Activated naive CD4-positive, alpha-beta T cell treated with anti-CD3 and anti-CD28 coated beads, Interleukin-2, amount 50 U/mL, for 72 hours (primary cell): ENCODE measurements at regions not wholly inside any gene's neighbourhood (a gene's known extent, or its start where the extent isn't known, plus 50 kb on each side); places are given as distances from the start of the nearest gene placed in this dataset.
"Not testable (repeated sequence)": the region's sequence is repeated elsewhere in the genome, so short reads cannot be mapped to it uniquely, and the experiment has no call there.

Experiments used
- ATAC-seq, 2 donors: fragments of 150-1000 bp; cut with Tn5 transposase; 2 replicates each; pipeline ENCODE4 v1.10.0; 2021; ENCODE audit warnings: mild to moderate bottlenecking in 2 of 2, moderate library complexity in 2 of 2
- DNase-seq, 2 donors: peaks; one replicate each; pipeline ENCODE4 v3.0.0; 2021 to 2022; ENCODE audit warnings: low spot score in 2 of 2
- H3K27ac Mint-ChIP-seq, 2 donors: one replicate each; pipeline ENCODE4 v1.8.0; 2022; ENCODE audit warnings: mild to moderate bottlenecking in 2 of 2, mixed read lengths in 2 of 2
- H3K36me3 Mint-ChIP-seq, 2 donors: one replicate each; pipeline ENCODE4 v1.8.0; 2022; ENCODE audit warnings: mixed read lengths in 2 of 2
- H3K9me3 Mint-ChIP-seq, 2 donors: one replicate each; pipeline ENCODE4 v1.8.0; 2022; ENCODE audit warnings: mixed read lengths in 2 of 2

DNA sequence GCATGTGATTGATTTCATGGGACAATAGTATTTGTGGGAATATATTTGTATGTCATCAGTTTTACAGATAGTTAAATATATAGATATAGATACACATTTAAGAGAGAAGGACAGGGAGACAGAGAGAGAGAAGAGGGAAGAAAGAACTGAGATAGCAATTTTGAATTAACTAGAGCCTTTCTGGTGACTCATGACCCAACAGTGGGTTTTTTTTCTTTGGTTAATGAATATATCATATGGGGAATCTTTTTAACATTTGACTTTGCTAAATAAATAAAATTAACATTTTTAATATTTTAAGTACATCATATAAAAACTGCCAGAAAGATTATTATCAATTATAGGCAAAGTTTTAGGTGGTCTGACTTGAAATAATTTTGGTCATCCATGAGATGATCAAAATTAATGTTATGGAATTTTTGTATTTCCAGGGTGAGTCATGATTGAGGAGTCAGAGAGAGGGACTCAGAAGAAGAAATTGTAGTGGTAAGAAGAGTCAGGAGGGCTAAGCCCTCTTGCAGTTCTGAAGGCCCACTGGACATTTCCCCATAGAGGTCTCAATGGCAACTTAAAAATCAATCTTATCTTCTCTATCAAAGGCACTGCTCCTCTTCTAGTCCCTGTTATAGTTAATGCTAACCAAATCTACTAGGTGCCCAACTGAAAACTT is 508.1 kb upstream of the MAP3K7 start:
- no peak for DNase-seq
- Mint-ChIP-seq H3K27ac (no peak overlapping the region), H3K9me3 (no peaks in the 10 kb centered on the region), H3K36me3 (no peaks in the 10 kb centered on the region)
- no peak for ATAC-seq

DNA sequence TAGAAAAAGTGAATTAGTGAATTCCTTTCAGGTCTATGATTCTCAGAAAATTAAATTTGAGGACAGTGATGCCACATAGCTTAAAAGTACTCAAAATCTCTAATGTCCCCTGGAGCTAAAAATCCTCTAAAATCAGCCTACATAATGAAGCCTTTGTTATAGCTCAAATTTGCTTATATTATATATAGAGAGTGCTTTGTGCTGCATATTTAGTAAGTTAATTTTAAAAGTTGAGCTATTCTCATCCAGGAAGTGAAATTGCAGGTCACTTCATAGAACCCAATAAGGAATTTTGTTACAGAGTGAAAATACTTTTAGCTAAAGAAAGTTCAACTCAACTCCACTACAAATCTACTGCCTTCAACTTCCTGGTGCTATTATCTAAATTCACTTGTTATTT is 507.5 kb upstream of the MAP3K7 start:
- Mint-ChIP-seq H3K9me3 (no peaks in the 10 kb centered on the region), H3K36me3 (no peaks in the 10 kb centered on the region), H3K27ac (no peak overlapping the region)
- ATAC-seq, result no peak
- DNase-seq, result no peak

DNA sequence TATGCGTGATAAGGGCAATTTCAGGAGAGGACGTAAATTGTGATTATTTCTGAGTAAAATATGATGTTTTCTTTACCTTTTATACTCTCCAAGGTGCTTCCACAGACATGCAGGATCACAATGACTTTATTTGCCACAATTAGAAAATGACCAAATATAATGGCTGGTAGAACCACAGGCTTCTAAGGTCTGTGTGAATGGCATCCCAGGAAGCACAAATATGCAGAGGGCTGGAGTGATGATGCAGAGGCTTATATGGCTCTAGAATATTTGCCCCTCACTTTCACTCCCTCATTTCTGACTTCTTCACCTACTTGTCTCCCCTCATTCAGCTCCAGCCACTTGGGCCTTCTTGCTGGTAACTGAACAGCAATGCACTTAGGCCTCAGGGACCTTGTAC is 502.1 kb upstream of the MAP3K7 start:
- ATAC-seq, result no peak
- Mint-ChIP-seq H3K36me3 (no peaks in the 10 kb centered on the region), H3K27ac (no peak overlapping the region), H3K9me3 (no peaks in the 10 kb centered on the region)
- DNase-seq, result no peak

DNA sequence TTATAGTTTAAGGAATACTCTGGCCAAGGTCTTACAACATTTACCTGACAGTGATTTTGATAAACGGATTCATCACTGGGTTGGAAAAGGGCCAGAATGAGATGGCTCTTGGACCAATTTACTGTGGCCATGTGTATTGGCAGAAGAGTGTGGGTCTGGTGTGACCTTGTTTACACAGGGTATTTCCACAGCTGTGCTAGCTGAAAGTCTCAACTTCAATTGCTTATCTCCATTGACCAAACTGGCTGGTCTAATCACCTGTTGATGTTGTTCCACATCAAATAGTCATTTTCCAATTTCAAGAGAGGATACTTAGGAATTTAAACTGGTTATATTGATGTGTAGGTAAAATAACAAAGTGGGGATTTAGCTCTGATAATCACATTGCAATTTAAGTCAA is 501.6 kb upstream of the MAP3K7 start:
- ATAC-seq (no peak), DNase-seq (no peak)
- H3K27ac Mint-ChIP-seq, result no peak overlapping the region
- H3K36me3 Mint-ChIP-seq, result no peaks in the 10 kb centered on the region
- no peaks in the 10 kb centered on the region for H3K9me3 Mint-ChIP-seq

DNA sequence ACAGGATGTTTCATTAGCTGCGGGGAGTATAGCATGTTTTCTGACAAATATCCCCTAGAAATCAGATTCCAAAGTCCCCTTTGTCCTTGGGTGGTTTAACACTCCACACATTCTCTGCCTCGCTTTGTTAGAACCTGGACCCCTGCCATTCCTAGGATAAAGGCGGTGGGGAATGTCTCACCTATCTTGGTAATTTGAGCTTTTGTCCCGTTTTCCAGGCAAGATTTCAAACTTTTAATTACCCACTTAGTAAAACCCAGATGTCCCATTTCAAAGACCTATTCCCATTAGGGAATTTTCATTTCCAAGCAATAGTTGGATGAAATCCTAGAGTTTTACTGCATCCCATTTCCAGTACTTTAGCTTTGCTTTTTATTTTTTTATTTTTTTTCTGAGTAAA is 501.0 kb upstream of the MAP3K7 start:
- ATAC-seq, result no peak
- H3K9me3 Mint-ChIP-seq, result no peaks in the 10 kb centered on the region
- no peak for DNase-seq
- no peaks in the 10 kb centered on the region for H3K36me3 Mint-ChIP-seq
- no peak overlapping the region for H3K27ac Mint-ChIP-seq

DNA sequence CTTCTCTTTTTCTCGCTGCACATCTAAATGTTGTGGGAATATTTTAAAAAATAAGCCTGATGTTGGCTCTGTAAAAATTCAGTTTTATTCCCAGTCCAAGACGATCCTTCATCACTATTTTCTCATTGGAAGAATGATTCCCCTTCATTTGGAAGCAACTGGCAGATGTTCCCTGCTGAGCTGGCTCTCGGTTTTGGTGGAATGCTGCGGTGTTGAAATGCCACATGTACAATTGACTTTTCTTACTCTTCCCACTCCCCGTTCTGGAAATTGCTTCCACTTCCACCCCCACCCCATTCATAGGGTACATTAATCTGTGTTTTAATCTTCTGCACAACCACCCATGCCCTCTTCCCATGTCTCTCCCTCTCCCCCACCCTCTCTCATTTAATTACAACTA is 496.3 kb upstream of the MAP3K7 start:
- Mint-ChIP-seq H3K9me3 (no peaks in the 10 kb centered on the region), H3K27ac (no peak overlapping the region), H3K36me3 (no peaks in the 10 kb centered on the region)
- DNase-seq (no peak), ATAC-seq (no peak)

DNA sequence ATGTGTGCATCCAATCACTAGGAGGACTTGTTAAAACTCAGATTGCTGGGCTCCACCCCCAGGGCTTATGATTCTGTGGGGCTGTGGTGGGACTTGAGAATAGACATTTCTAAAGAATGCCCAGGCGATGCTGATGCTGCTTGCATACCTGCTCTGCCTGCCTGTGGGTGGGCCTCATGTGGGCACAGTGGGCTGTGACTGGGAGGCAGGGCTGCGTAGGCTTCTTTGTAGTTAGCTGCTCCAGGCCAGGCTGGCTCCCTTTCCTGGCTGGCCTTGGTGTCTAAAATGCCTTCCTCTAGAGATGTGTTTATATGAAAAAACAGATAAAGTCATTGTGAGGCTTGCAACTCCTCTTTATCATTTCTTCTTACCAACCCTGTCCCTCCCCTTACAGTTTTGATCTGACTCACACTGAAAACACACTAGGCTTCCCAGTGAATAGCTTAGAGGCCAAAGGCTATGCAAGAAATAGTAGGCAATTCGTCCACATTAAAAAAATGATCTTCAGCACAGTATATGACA is 495.5 kb upstream of the MAP3K7 start:
- ATAC-seq (no peak), DNase-seq (no peak)
- Mint-ChIP-seq H3K9me3 (no peaks in the 10 kb centered on the region), H3K36me3 (no peaks in the 10 kb centered on the region), H3K27ac (no peak overlapping the region)

DNA sequence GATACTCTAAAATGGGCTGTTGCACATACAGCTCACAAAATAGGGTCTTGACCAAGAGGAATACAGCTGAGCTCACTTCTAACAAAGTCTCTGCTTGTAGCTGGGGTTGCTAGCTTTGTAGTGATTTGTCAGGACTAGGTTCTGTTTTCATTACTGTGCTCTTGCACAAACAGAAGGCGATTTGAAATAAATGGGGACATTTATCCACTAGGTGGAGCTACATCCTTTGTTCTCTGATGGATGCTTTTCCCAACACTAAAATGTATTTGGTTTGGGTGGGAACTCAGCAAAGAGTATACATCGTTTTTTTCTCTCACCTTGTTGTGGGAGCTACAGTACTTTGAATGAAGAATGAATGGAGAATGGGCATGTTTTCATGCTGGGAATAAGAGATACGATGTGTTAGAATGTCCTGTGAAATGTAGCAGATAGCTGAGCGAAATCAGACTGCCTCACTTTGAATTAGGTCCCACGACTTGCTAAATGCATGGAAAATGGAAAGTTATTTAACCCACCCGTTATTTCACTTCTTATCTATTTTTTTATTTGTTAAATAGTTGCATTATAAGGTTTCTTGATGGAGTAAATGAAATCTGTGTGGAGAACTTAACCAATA is 494.7 kb upstream of the MAP3K7 start:
- no peak for ATAC-seq
- DNase-seq, result no peak
- Mint-ChIP-seq H3K27ac (no peak overlapping the region), H3K9me3 (no peaks in the 10 kb centered on the region), H3K36me3 (no peaks in the 10 kb centered on the region)

DNA sequence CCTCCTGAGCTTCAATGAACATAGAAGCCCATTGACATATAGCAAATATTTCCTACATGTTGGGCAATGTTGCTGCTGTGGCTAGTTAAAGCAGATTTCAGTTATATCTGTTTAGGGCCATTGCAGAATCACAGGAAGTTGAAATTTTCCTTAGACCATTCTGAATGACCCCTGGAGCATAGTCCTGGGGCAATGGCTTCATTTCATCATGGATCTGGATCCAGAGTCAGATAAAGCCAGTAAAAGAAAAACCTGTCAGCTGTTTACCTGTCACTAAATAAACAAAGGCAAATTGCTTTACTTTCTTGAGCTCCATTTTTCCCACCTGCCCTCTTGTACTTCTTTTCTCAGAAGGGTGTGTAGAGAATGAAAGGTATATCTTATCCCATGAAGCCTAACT is 494.0 kb upstream of the MAP3K7 start:
- H3K27ac Mint-ChIP-seq, result no peak overlapping the region
- ATAC-seq, result no peak
- DNase-seq, result no peak
- H3K36me3 Mint-ChIP-seq, result no peaks in the 10 kb centered on the region
- no peaks in the 10 kb centered on the region for H3K9me3 Mint-ChIP-seq

DNA sequence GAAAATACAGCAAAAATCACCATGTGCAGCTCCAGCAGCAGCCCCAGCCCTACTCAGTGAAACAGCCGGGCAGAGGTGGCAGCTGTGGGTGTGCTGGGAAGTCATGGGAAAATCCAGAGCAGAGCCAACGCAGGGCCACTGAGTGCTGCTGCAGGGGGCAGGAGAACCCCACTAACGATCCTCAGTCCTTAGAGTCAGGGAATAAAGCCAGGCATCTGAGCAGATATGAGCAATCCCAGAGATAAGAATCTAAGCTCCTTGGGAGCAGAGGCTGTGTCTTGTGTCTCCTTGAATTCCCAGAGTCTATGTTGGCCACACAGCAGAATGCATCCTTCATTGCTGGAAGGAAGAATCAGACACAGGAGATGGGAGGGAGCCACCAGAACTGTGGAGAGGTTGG is 493.1 kb upstream of the MAP3K7 start:
- H3K36me3 Mint-ChIP-seq, result no peaks in the 10 kb centered on the region
- no peak overlapping the region for H3K27ac Mint-ChIP-seq
- ATAC-seq (no peak), DNase-seq (no peak)
- H3K9me3 Mint-ChIP-seq, result no peaks in the 10 kb centered on the region

DNA sequence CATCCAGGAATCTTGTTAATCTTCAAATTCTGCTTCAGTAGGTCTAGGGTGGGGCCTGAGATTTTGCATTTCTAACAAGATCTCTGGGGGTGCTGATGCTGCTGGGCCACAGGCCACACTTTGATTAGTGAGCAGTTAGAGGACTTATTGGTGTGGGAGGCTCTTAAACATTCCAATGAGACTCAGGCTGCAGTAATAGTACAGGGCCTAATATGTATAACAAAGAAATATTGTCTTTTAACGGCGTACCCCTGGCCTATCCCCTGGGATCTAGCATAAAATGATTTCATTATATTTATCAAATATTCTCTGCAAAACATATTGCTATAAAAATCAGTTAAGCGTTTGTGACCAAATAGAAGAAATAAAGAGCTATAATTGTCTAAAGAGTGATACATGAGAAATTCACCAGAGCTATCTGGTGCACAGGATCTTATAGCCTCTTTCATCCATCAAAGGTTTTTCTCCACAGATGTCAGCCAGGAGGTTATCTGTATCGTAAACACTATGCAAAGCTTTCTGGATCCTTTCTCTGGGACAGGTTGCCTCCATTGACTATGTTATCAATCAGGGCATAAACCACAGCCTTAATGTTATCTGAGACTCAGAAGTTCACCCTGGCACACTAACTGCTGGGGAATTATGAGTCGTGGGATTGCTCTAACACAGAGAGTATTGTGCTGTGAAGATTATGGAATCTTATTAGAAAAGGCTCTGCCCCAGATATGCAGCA is 488.5 kb upstream of the MAP3K7 start:
- no peak overlapping the region for H3K27ac Mint-ChIP-seq
- DNase-seq (no peak), ATAC-seq (no peak)
- H3K9me3 Mint-ChIP-seq, result no peaks in the 10 kb centered on the region
- H3K36me3 Mint-ChIP-seq, result no peaks in the 10 kb centered on the region

DNA sequence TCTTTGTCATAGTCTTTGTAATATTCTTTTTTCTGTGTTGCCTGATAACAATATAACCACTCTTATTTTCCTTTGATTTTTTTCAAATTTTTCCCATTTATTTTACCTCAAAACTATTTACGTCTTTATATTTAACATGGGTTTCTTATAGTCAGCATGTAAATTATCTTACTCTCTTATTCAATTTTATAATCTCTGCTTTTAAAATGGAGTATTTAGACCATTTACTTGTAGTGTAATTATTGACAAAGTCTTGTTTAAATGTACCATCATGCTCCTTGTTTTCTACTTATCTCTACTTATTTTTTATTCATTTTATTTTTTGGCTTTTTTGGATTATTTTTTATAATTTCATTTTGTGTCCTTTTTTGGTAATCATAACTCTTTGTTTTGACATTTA is 476.5 kb upstream of the MAP3K7 start:
- H3K9me3 Mint-ChIP-seq, result peaks cover 8 to 12% of the 10 kb centered on the region in 2 donors
- ATAC-seq (no peak), DNase-seq (no peak)
- H3K36me3 Mint-ChIP-seq, result no peaks in the 10 kb centered on the region
- no peak overlapping the region for H3K27ac Mint-ChIP-seq

DNA sequence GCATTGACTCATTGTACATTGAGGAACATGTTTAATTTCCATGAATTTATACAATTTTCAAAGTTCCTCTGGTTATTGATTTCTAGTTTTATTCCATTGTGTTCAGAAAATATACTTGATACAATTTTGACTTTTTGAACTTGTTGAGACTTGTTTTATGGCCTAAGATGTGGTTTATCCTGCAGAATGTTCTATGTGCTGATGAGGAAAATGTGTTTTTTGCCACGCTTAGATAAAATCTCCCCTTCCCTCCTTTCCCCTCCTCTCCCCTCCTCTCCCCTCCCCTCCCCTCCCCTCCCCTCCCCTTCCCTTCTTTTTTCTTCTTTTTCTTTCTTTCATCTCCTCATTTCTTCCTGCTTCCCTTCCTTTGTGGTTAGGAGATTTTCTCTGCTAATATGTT is 470.8 kb upstream of the MAP3K7 start:
- ATAC-seq (no peak), DNase-seq (no peak)
- Mint-ChIP-seq H3K27ac (no peak overlapping the region), H3K9me3 (peaks cover 3 to 12% of the 10 kb centered on the region in 2 donors), H3K36me3 (no peaks in the 10 kb centered on the region)

DNA sequence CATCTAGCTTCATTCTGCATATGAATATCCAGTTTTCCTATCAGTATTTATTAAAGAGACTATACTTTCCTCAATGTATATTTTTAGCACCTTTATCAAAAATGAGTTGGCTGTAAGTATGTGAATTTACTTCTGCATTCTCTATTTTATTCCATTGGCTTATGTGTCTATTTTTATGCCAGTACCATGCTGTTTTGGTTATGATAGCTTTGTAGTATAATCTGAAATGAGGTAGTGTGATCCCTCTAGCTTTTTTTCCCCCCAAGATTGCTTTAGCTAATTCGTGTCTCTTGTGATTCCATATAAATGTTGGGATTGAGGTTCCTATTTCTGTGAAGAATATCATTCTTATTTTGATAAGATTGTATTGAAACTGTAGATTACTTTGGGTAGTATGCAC is 469.1 kb upstream of the MAP3K7 start:
- no peak overlapping the region for H3K27ac Mint-ChIP-seq
- DNase-seq (no peak), ATAC-seq (no peak)
- H3K36me3 Mint-ChIP-seq, result no peaks in the 10 kb centered on the region
- H3K9me3 Mint-ChIP-seq, result peaks cover 3 to 12% of the 10 kb centered on the region in 2 donors

DNA sequence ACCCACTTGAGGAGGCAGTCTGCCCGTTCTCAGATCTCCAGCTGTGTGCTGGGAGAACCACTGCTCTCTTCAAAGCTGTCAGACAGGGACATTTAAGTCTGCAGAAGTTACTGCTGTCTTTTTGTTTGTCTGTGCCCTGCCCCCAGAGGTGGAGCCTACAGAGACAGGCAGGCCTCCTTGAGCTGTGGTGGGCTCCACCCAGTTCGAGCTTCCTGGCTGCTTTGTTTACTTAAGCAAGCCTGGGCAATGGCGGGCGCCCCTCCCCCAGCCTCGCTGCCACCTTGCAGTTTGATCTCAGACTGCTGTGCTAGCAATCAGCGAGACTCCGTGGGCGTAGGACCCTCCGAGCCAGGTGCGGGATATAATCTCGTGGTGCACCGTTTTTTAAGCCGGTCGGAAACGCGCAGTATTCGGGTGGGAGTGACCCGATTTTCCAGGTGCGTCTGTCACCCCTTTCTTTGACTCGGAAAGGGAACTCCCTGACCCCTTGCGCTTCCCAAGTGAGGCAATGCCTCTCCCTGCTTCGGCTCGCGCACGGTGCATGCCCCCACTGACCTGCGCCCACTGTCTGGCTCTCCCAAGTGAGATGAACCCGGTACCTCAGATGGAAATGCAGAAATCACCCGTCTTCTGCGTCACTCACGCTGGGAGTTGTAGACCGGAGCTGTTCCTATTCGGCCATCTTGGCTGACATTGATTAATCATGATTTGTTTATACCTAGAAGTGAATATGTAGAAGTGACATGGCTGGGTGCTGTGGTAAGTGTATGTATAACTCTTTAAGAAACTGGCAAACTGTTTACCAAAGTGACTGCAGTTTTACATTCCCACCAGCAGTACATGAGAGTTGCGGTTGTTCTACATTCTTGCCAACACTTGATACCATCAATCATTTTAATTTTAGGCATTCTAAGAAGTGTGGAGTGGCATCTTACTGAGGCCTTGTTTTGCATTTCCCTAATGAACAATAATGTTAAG is 465.9 kb upstream of the MAP3K7 start:
- not testable (repeated sequence) for H3K9me3 Mint-ChIP-seq, H3K27ac Mint-ChIP-seq, H3K36me3 Mint-ChIP-seq, DNase-seq, ATAC-seq

DNA sequence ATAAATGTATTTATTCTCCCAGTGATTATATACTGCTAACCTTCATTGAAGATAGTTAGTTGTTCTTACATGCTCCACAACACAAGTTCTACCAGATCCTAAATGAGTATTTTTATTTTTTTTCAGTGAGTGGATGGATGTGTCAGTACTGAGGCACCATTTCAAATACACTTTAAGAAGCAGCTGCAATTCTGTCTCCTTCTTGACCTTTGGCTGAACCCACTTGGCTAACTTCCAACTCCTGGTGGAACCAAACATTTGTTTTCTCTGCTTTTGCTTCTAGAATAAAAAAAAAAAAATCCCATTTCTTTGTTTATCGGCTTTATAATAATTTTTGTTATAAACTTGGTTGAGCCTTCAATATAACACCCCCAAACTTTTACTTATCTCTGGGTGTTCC is 458.3 kb upstream of the MAP3K7 start:
- H3K36me3 Mint-ChIP-seq, result no peaks in the 10 kb centered on the region
- ATAC-seq (no peak), DNase-seq (no peak)
- H3K9me3 Mint-ChIP-seq, result peaks cover 0 to 9% of the 10 kb centered on the region in 2 donors
- H3K27ac Mint-ChIP-seq, result no peak overlapping the region

DNA sequence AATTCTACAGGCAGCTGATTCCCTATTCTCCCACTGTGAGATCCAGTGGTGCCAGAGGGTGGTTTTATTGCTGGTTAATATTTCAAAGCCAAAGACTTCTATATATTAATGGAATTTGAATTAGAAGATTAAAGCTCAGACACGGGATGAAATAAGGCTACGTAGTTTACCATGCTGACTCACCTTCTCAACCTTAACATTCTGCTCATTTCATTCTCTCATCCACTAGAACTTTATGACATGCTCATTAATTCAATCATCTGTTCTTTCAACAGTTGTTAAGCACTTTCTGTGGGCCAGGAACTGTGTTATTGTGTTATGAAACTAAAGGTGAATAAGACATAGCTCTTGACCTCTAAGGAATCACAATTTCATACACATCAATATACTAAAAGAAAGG is 456.9 kb upstream of the MAP3K7 start:
- Mint-ChIP-seq H3K36me3 (no peaks in the 10 kb centered on the region), H3K9me3 (peaks cover 0 to 9% of the 10 kb centered on the region in 2 donors), H3K27ac (no peak overlapping the region)
- ATAC-seq (no peak), DNase-seq (no peak)
